NAMALWA (cell line): ENCODE measurements at regions not wholly inside any gene's neighbourhood (a gene's known extent, or its start where the extent isn't known, plus 50 kb on each side); places are given as distances from the start of the nearest gene placed in this dataset.
"Not testable (repeated sequence)": the region's sequence is repeated elsewhere in the genome, so short reads cannot be mapped to it uniquely, and the experiment has no call there.

Experiments
- DNase-seq: peaks from one replicate; pipeline ENCODE4 v3.0.0-alpha.2; 2015; ENCODE audit warnings: low spot score

DNA sequence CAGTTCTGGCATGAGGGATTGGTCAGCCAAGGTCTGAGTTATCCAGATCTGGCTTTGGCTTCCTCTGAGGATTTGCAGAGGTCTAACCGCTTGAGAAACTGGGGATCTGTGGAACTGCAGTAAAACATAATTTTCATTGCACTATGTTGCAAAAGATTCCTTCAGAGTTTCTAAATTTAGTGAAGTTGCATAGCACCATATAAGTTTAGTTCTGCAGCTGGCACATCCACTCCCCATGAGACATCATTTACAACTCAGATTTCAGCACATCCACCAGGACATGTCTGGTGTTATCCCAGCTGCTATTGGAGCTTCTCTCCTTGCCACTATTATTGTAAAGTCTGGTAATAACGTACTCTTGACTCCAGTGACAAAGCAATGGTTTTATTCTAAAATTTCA lies 181.5 kb downstream of the CWF19L2 start:
- DNase-seq, result no peak

DNA sequence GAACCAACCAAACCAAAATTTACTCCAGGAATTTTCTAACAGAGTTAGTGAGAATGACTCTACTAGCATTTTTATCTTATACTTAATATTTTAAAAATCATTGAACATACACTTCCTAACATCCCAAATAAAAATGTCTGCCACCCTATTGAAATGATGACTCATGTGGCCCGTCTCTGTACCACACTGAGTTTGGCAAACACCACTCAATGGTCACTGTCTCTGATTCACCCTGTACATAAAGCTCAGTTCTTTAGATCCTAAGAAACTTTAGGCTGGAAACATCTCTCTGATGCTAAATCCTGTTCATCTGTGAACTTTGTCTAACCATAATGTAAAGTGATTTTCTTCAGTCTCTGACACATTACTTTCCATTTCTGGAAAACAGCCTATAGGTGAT lies 182.0 kb downstream of the CWF19L2 start:
- DNase-seq, result no peak

GRCh38 chr11:107274138-107274537 lies 183.5 kb downstream of the CWF19L2 start:
- DNase-seq, result no peak

DNA sequence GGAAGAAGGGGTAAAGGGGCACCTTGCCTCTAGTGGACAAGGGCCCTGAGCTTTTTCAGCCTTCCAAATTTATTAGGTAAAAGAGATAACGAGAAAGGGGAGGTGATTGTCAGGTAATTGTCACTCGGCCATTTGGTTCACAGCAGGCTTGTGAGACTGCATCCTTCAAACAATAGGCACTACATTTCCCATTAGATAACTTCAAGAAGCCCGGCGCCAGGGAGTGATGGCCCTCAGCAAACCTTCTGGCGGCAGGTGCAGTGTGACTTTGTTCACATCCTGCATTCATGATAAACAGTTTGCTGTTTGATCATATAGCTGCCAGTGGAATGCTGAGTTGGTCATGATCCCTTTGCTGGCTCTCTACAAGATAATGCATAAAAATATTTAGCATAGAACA lies 185.1 kb downstream of the CWF19L2 start:
- no peak for DNase-seq

GRCh38 chr11:107271425-107271824 lies 186.2 kb downstream of the CWF19L2 start:
- no peak for DNase-seq

DNA sequence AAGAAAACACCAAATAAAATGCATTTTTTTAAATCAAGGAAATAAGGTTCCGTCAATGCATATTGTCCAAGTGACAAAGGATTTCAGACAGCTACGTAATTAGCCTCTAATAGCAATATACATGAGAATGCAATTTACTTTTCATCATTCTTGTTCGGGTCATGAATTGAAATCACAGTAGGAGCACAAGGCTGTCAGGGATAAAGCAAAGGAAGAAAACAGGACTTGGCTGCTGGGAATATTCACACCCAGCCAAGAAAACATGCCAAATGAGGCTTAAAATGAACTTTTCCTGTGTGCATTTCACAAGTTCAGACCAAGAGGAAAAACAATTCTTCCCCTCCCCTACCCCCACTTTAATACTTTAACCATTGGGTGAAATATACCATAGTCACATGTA lies 188.6 kb downstream of the CWF19L2 start:
- DNase-seq, result no peak

GRCh38 chr11:107266455-107266854 lies 191.2 kb downstream of the CWF19L2 start:
- no peak for DNase-seq

- DNase-seq, result no peak
These were observed 192.0 kb downstream of the CWF19L2 start for GRCh38 chr11:107265591-107266121.

DNA sequence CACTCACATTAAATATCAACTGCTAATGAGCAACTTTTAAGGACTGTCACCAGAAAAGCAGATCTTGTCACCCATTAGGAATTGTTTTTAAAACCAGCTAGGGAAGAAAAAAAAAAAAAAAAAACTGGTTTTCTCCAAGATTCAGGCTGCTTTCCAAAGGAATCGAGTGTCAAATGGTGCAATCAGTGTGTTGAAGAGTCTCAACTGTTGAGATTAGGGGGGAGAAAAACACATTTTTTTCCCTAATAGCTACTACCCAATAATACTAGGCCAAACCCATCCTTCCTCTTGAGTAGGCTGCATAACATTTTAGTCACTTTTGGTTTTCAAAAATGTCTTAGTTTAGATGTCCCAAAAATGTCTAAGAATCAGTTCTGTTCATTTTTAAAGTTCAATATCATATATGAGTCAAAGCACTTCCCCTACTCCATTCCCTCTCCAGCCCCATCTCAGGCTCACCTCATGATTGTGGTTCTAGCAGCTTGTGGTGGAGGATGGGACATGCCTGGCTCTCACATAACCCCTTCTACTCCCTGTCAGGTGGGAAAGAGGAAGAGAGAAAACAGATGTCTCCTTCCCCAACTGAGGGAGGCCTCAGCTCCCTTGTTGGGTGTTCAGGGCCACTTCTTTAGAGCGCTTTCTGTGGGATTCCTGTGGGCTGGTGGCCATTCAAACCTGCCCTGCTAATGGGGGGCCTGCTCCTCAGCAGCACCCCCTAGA lies 193.6 kb downstream of the CWF19L2 start:
- no peak for DNase-seq

GRCh38 chr11:107259811-107260221 lies 197.8 kb downstream of the CWF19L2 start:
- no peak for DNase-seq

- DNase-seq, result no peak
These were observed 199.9 kb downstream of the CWF19L2 start for GRCh38 chr11:107257710-107258109.

- DNase-seq, result not testable (repeated sequence)
These were observed 204.0 kb downstream of the CWF19L2 start for GRCh38 chr11:107253661-107254060.

- DNase-seq, result no peak
These were observed 205.0 kb downstream of the CWF19L2 start for GRCh38 chr11:107252429-107253161.

DNA sequence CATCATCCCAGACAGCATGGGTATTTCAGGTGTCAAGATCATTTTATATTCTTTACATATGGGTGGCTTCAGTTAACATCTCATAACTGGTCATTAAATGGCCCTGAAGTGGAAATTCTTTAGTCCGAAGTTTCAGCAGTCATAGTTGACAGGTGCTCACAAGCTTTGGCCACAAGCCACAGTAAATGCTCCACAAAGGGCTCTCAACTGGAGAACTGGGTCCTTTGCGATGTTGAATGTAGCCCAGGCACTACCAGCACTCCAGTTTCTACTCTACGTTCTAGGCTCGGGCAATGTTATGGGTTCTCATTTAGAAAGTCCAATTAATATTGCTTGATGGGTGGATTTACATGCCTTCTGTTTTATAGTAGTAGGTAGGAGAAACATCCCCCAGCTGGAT lies 206.3 kb downstream of the CWF19L2 start:
- DNase-seq, result no peak

GRCh38 chr11:107250017-107250416 lies 207.6 kb downstream of the CWF19L2 start:
- no peak for DNase-seq

DNA sequence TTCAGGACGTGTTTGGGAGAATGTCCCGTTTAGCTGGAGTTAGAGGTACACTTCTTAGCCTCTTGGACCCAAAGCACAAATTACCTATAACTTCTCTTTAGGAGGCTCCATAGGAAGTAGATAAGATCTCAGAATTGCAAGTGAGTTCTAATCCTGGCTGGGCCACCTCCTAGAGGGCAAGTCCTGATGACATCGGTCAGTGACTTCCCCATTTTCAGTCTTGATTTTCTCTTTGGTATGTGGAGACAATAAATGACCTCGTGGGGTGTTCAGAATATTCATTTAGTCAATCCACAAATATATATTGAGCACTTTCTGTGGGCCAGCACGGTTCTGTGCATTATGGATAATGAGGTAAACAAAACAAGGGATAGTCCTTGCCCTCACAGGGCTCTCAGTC lies 208.6 kb downstream of the CWF19L2 start:
- DNase-seq, result no peak

- no peak for DNase-seq
These were observed 210.3 kb downstream of the CWF19L2 start for GRCh38 chr11:107247167-107247861.

GRCh38 chr11:107243929-107244328 lies 213.7 kb downstream of the CWF19L2 start:
- no peak for DNase-seq

DNA sequence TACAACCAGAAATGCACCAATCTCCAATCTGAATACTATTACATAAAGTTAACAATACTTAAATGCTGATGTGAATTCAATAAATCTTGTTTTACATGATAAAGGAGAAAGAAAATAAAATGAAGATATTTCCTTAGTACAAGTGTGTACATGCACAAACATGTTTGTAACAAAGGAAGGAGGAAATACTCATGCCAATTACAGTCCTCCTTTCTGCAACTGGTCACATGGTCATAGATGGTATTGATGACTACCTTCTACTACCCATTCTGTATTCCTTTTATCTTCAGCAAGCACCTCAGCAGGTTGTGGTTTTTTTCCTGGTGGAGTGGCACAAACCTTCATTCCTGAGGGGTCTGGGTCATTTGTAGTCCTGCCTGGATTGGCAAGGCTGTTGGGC lies 214.2 kb upstream of the GUCY1A2 start:
- no peak for DNase-seq

- no peak for DNase-seq
These were observed 206.6 kb upstream of the GUCY1A2 start for GRCh38 chr11:107224836-107225235.

GRCh38 chr11:107222916-107223460 lies 204.7 kb upstream of the GUCY1A2 start:
- no peak for DNase-seq

DNA sequence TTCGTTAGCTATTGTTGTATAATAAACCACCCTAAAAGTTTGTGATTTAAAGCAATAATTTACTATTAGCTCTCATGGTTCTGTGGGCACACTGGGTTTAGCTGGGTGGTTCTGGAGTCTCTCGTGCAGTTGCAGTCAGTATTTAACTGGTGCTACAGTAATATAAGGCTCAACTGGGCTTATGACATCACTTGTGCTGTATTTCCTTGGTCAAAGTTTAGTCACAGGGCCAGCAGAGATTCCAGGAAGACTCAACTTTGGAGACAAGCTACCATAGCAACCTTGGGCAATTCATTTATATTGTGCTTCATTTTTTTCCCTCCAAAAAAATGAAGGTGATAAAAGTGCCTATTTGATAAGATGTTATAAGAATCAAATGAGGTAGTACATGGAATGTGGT lies 204.2 kb upstream of the GUCY1A2 start:
- no peak for DNase-seq
